HG03565 (cell line): ENCODE measurements at regions not wholly inside any gene's neighbourhood (a gene's known extent, or its start where the extent isn't known, plus 50 kb on each side); places are given as distances from the start of the nearest gene placed in this dataset.
A peak's percentile ranks its signal among the peaks of the same experiment; 100 is the strongest.
"Not testable (repeated sequence)": the region's sequence is repeated elsewhere in the genome, so short reads cannot be mapped to it uniquely, and the experiment has no call there.

Source experiments
- ATAC-seq: cut with Tn5 transposase; IDR thresholded peaks from one replicate; pipeline ENCODE4 v1.9.1; 2021; ENCODE audit warnings: mild to moderate bottlenecking, moderate library complexity; ENCODE audit not compliant: unreplicated experiment

GRCh38 chr2:191476901-191477300 is 201.0 kb upstream of the NABP1 start:
- no peak for ATAC-seq

GRCh38 chr2:191478799-191479679 is 198.9 kb upstream of the NABP1 start:
- ATAC-seq: no peak

GRCh38 chr2:191479680-191480023 is 198.3 kb upstream of the NABP1 start:
- ATAC-seq: peak; percentile 63

DNA sequence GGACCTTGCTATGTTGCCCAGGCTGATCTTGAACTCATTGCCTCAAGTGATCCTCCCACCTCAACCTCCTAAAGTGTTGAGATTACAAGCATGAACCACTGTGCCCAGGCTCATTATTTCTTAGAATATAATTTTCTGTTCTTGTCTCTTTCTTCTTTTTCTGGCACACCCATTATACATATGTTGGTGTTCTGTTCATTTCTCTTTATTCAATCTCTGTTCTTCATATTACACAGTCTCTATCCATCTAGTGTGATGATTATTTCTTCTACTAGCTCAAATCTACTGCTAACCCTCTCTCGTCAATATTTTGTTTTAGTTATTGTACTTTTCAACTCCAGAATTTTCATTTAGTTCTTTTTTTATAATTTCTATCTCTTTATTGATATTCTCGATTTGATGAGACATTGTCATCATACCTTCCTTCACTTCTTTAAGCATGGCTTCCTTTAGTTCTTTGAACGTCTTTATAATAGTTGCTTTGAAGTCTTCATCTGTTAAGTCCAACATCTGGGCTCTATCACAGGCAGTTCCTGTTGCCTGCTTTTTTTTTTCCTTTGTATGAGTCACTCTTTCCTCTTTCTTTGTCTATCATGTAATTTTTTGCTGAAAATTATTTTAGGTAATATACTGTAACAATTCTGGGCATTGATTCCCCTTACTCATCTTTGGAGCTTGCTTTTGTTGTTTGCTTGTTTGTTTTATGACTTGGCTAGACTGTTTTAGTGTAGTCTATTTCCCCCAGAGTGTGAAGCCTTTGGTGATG is 196.4 kb upstream of the NABP1 start:
- ATAC-seq: no peak

GRCh38 chr2:191483117-191483516 is 194.8 kb upstream of the NABP1 start:
- ATAC-seq: no peak

GRCh38 chr2:191486584-191487320 is 191.2 kb upstream of the NABP1 start:
- ATAC-seq: no peak

DNA sequence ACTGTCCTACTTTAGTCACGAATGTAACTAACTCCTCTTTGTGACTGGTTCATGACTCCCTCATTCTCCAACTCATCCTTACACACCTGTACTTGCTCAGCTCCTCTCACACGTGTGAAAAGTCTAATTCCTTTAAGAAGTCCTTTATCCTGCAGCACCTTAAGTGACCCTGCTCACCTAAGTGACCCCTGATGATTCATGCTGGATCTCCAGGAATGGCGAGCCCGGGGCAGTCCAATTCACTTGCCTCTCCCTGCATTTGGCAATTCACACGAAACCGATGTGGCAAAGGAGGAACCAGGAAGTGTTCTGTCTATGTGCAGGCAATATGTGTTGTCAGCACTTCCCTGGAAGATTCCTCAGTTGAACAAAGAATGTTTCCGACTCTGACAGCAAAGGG is 189.8 kb upstream of the NABP1 start:
- no peak for ATAC-seq

GRCh38 chr2:191489177-191489576 is 188.8 kb upstream of the NABP1 start:
- ATAC-seq: no peak

- ATAC-seq: no peak
Measured at GRCh38 chr2:191496838-191497237, 181.1 kb upstream of the NABP1 start.

DNA sequence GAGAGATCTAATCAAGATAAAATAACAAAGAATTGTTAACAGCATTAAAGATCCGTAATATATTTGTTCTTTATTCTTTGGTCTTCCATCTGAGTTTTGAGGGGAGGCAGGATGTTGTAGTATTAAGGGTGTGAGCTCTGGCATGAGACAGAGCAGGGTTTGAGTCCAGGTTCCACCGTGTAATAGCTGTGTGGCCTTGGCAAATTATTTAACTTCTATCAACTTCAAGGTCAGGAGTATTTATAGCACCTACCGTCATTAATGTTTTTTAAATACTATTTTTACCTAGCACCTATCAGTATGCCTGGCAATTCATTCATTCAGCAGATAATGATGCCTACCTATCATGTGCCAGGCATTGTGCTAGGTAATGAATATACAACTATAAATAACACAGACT is 180.1 kb upstream of the NABP1 start:
- no peak for ATAC-seq

DNA sequence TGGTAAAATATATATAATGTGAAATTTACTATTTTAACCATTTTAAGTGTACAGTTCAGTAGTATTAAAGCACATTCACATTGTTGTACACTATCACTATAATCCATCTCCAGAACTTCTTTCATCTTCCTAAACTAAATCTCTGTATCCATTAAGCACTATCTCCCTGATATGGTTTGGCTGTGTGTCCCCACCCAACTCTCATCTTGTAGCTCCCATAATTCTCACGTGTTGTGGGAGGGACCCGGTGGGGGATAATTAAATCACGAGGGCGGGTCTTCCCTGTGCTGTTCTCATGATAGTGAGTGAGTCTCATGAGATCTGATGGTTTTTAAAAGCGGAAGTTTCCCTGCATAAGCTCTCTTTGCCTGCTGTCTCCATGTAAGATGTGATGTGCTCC is 178.9 kb upstream of the NABP1 start:
- no peak for ATAC-seq

GRCh38 chr2:191499874-191500565 is 177.9 kb upstream of the NABP1 start:
- ATAC-seq: no peak

DNA sequence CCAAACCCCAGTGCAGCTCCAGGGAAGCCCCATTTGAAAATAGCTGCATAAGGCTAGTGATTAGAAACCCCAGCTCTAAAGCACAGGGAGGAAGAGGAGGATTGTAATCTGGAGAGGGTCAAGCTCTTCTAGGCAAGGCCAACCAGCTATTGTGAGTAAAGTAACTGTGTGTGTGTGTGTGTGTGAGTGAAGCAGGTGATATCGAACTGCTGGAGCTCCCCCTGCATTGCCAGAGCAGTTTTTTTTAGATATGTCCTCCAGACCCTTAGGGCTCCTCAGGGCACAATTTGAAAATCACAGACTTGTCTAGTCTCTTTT is 177.4 kb upstream of the NABP1 start:
- no peak for ATAC-seq

- no peak for ATAC-seq
Measured at GRCh38 chr2:191500884-191501560, 176.9 kb upstream of the NABP1 start.

DNA sequence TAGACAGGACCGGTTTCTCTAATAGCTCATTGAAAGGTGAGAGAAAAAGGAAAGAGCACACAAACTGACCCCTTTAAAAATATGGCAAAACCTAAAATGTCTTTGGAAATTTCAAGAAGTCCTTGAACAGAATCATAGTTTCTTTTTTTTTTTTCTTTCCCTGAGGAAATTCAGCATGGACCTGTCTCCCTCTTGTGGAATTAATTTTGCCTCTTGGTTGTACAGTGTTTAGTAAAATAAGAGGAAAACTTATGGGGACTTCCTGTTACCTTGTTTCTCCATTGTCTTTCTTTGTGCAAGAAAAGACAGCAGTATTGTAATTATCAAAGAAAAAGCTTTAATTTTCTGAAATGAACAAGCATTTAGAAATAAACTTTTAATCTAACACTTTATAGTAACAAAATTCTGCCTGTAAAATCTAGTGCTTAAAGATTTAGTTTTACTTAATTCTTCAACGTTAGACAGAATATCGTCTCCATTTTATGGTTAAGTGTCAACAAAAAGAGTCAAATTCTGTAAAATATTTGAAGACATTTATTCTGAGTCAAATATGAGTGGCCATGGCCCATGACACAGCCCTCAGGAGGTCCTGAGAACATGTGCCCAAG is 176.3 kb upstream of the NABP1 start:
- no peak for ATAC-seq

DNA sequence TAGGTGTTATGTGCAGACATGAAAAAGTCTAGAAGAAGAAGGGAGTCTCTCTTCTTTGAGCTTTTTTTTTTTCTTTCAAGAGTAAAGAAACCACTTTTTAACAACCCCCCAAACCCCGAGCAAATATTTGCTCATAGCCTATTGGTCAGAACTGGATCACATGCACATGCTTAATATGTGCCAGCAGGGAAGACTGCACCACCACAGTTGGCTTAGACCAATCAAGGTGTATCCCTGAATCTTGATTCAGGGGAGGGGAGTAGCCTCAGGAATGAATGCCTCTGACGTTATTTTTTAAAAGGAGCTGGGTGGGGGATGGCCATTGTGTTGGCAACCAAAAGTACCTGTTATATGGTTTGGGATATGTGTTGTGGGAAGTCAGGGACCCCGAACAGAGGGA is 171.4 kb upstream of the NABP1 start:
- no peak for ATAC-seq

DNA sequence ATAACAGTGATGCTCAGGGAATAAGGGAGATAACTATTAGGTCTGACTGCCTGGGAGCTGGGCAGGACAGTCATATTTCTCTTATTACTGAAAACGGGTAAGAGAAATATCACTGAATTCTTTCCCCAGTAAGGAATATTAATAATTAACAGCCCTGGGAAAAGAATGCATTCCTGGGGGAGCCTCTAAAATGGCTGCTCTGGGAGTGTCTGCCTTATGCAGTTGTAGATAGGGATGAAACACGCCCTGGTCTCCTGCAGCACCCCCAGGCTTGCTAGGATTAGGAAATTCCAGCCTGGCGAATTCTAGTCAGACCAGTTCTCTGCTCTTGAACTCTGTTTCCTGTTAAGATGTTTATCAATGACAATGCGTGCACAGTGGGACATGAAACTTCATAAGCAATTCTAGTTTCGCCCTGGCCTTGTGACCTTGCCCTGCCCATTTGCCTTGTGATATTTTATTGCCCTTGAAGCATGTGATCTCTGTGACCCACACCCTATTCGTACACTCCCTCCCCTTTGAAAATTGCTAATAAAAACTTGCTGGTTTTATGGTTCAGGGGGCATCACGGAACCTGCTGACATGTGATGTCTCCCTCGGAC is 170.6 kb upstream of the NABP1 start:
- not testable (repeated sequence) for ATAC-seq

DNA sequence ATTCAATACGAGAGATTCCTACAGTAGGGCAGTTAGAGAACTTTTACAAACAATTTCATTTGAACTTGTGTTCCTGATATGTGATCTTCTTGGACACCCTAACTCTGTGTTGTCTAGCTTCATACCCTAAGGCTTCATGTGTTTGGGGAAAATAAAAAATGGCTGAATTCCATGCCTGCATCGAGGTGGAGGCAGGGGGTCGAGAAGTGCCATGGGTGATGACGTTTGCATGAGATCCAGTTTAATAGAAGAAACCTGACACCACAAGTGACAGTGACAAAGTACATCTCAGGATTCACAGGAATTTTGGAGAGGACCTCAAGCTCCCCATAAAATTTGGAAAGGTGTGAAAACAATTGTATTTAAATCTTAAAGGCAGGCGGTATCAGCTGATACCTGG is 169.2 kb upstream of the NABP1 start:
- ATAC-seq: no peak

GRCh38 chr2:191512216-191512835 is 165.6 kb upstream of the NABP1 start:
- no peak for ATAC-seq
